GM23248 (cell line): ENCODE measurements at regions not wholly inside any gene's neighbourhood (a gene's known extent, or its start where the extent isn't known, plus 50 kb on each side); places are given as distances from the start of the nearest gene placed in this dataset.
"Not testable (repeated sequence)": the region's sequence is repeated elsewhere in the genome, so short reads cannot be mapped to it uniquely, and the experiment has no call there.

Experiments used
- DNase-seq: peaks from one replicate; pipeline ENCODE4 v3.0.0-alpha.2; 2015
- H2AFZ ChIP-seq: fragments of 200-600 bp; sonication (generic); 2 replicates; pipeline ENCODE4 v1.6.1; 2016; ENCODE audit warnings: antibody characterized with exemption
- H3F3A ChIP-seq: fragments of 200-600 bp; sonication (generic); 2 replicates; pipeline ENCODE4 v1.6.1; 2016; ENCODE audit warnings: mild to moderate bottlenecking, antibody characterized with exemption, mixed run types; ENCODE audit not compliant: insufficient read depth
- H3K27ac ChIP-seq: fragments of 200-600 bp; sonication (generic); 2 replicates; pipeline ENCODE4 v1.5.1; 2016; ENCODE audit warnings: mild to moderate bottlenecking
- H3K27me3 ChIP-seq: fragments of 200-600 bp; sonication (generic); replicated peaks from 2 replicates; pipeline ENCODE4 v1.6.1; 2016; ENCODE audit warnings: mild to moderate bottlenecking; ENCODE audit not compliant: insufficient read depth
- H3K36me3 ChIP-seq: fragments of 200-600 bp; sonication (generic); 2 replicates; pipeline ENCODE4 v1.6.1; 2016; ENCODE audit warnings: low read depth, mild to moderate bottlenecking
- H3K4me1 ChIP-seq: fragments of 200-600 bp; sonication (generic); 2 replicates; pipeline ENCODE4 v1.6.1; 2016; ENCODE audit warnings: mild to moderate bottlenecking; ENCODE audit not compliant: insufficient read depth
- H3K4me2 ChIP-seq: fragments of 200-600 bp; sonication (generic); one replicate; pipeline ENCODE4 v1.6.1; 2016; ENCODE audit warnings: mild to moderate bottlenecking; ENCODE audit not compliant: unreplicated experiment
- H3K4me3 ChIP-seq: fragments of 200-600 bp; sonication (generic); 2 replicates; pipeline ENCODE4 v1.5.1; 2016; ENCODE audit warnings: mild to moderate bottlenecking
- H3K79me2 ChIP-seq: fragments of 200-600 bp; sonication (generic); 2 replicates; pipeline ENCODE4 v1.6.1; 2016; ENCODE audit warnings: mild to moderate bottlenecking; ENCODE audit not compliant: insufficient read depth
- H3K9ac ChIP-seq: fragments of 200-600 bp; sonication (generic); 2 replicates; pipeline ENCODE4 v1.6.1; 2016; ENCODE audit warnings: mild to moderate bottlenecking
- H3K9me2 ChIP-seq: fragments of 200-600 bp; sonication (generic); 2 replicates; pipeline ENCODE4 v1.6.1; 2016; ENCODE audit warnings: mixed run types, mild to moderate bottlenecking, moderate library complexity; ENCODE audit not compliant: insufficient read depth
- H3K9me3 ChIP-seq: fragments of 200-600 bp; sonication (generic); one replicate; pipeline ENCODE4 v1.6.1; 2017; ENCODE audit warnings: low read depth
- H4K20me1 ChIP-seq: fragments of 200-600 bp; sonication (generic); 2 replicates; pipeline ENCODE4 v1.6.0; 2016; ENCODE audit not compliant: insufficient read depth
- EZH2 ChIP-seq: fragments of 200-600 bp; sonication (generic); IDR thresholded peaks from 2 replicates; pipeline ENCODE4 v1.6.1; 2018; ENCODE audit warnings: antibody characterized with exemption, mild to moderate bottlenecking; ENCODE audit not compliant: insufficient read depth, poor library complexity, severe bottlenecking
- EZH2phosphoT487 ChIP-seq: fragments of 200-600 bp; sonication (generic); IDR thresholded peaks from 2 replicates; pipeline ENCODE4 v1.6.1; 2018; ENCODE audit warnings: antibody characterized with exemption, moderate library complexity, mild to moderate bottlenecking, low read depth; ENCODE audit not compliant: insufficient read depth
- WGBS, 2 experiments: methylation state at CpG; one replicate each; pipeline ENCODE4 v1.1.6; 2015 to 2017; ENCODE audit warnings: low lambda C conversion rate in 2 of 2, low coverage in 1 of 2; ENCODE audit errors: missing lambda C conversion rate in 2 of 2; 5-methylcytosine and 5-hydroxymethylcytosine counted together
- in situ Hi-C: fragments of 300-500 bp; cut with MboI; formaldehyde crosslinking; loops from 2 replicates; pipeline ENCODE4 v1.15.0; 2020

DNA sequence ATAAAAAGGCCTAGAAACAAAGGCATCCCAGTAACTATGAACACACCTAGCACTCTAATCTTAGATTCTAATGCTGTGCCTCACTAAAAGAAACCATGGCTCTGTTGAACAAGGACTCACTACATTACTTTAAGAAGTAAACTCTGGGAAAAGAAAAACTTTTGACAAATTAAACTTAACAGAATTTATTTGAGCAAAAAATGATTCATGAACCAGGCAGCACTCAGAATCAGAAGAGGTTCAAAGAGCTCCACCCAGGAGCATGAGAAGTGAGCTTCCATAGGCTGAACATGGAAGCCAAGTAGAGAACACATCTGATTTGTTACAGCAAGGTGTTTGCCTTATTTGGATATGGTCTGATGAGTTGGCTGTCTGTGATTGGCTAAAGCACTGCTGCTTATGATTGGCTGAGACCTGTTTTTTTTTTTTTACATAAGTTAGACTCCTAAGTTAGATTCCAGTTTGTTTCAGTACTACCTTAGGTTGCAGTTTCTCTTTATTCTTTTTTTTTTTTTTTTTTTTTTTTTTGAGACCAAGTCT is 343.6 kb upstream of the SASH1 start:
- no peak for TF ChIP-seq EZH2phosphoT487
- no peak for TF ChIP-seq EZH2
- no peaks in the 10 kb centered on the region for H3K9me3 ChIP-seq

DNA sequence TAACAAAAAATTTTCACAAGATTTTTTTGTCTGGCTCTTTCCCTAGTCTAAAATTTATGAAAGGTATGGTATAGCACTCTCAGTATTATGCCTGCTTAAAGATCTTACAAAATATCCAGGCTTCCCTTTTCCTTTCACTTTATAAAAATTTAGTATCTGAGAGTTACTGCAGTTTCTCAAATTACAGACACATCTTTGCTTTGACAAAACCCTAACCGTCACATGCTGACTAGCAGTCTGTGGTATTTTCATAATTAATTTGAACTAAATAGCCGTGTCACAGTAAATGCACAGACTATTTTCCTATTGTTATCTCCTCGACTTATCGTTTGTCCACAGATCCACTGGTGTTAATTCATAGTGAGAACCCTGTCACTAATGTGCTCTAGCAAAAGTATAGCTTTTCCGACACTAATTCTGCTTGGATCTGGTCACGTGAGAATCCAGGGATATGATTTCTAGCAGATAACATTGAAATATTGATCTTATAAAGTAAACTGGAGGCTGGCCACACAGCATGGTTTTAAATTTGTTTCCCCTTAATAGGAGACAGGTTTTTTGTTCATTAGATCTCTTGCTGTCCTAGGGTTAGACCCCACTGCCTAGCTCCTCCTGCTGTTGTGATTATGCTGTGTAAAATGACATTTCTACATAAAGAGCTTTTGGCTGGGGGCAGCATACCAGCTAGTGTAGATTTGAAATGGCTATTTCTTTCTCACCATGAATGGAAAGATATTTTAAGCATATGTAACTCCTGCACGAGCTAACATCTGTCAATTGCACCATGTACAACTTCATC is 340.6 kb upstream of the SASH1 start:
- H3K9me3 ChIP-seq, result no peaks in the 10 kb centered on the region
- no peak overlapping the region for H3K4me2 ChIP-seq
- no peaks in the 10 kb centered on the region for H3K4me1 ChIP-seq
- in situ Hi-C loops, result no loop called here
- H4K20me1 ChIP-seq, result no peaks in the 10 kb centered on the region
- WGBS, 2 experiments, result 19 to 21% methylated on average over 7 of the region's 7 CpGs
- no peak for DNase-seq
- TF ChIP-seq EZH2, result no peak
- TF ChIP-seq EZH2phosphoT487, result no peak
- no peaks in the 10 kb centered on the region for H3K27me3 ChIP-seq
- no peak overlapping the region for H3K9ac ChIP-seq
- H3K36me3 ChIP-seq, result no peaks in the 10 kb centered on the region
- no peak overlapping the region for H2AFZ ChIP-seq
- H3K9me2 ChIP-seq, result no peaks in the 10 kb centered on the region
- H3F3A ChIP-seq, result no peaks in the 10 kb centered on the region
- H3K4me3 ChIP-seq, result no peak overlapping the region
- H3K27ac ChIP-seq, result no peak overlapping the region
- no peaks in the 10 kb centered on the region for H3K79me2 ChIP-seq

More for the DNA sequence above, 343.6 kb upstream of the SASH1 start:
- no peaks in the 10 kb centered on the region for H4K20me1 ChIP-seq
- H3K4me1 ChIP-seq, result no peaks in the 10 kb centered on the region
- DNase-seq, result no peak
- no peak overlapping the region for H3K4me2 ChIP-seq
- no peaks in the 10 kb centered on the region for H3K79me2 ChIP-seq
- H3K36me3 ChIP-seq, result no peaks in the 10 kb centered on the region
- in situ Hi-C loops, result no loop called here
- no peak overlapping the region for H3K4me3 ChIP-seq
- H3K9ac ChIP-seq, result no peak overlapping the region
- H3K27ac ChIP-seq, result no peak overlapping the region
- H2AFZ ChIP-seq, result no peak overlapping the region
- no peaks in the 10 kb centered on the region for H3F3A ChIP-seq
- no peaks in the 10 kb centered on the region for H3K27me3 ChIP-seq
- no peaks in the 10 kb centered on the region for H3K9me2 ChIP-seq

DNA sequence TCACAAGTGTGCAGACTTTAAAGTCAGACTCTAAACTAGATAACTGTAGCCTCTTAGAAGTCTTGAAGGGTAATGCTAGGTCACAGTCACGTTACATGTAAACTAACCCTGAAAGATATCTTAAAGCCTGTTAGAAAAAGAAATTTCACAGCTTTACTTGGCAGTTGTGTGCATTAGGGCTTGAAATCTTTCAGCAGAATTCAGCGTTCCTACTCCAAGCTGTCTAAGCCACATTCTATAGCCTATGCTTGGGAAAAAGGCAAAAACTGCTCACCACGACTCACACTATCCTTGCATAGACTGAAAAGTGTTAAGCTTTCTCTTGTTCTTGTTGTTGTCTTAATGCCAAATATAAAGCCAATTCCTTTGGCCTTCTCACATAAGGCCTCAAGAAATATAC is 338.0 kb upstream of the SASH1 start:
- in situ Hi-C loops, result no loop called here
- 13 to 17% methylated on average over 3 of the region's 3 CpGs for WGBS, 2 experiments
- DNase-seq, result no peak

DNA sequence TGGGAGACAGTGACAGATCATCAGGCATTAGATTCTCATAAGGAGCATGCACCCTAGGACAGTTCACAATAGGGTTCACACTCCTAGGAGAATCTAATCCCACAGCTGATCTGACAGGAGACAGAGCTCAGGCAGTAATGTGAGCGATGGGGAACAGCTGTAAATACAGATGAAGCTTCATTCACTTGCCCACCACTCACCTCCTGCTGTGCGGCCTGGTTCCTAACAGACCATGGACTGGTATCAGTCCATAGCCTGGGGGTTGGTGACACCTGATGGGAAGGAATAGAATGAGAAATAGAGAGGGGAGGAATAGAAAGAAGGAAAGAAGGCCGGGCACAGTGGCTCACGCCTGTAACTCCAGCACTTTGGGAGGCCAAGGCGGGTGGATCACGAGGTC is 336.8 kb upstream of the SASH1 start:
- no peak overlapping the region for H3K4me2 ChIP-seq
- in situ Hi-C loops, result no loop called here
- no peaks in the 10 kb centered on the region for H3K36me3 ChIP-seq
- no peak for TF ChIP-seq EZH2phosphoT487
- TF ChIP-seq EZH2, result no peak
- H2AFZ ChIP-seq, result no peak overlapping the region
- no peaks in the 10 kb centered on the region for H3F3A ChIP-seq
- no peaks in the 10 kb centered on the region for H3K9me2 ChIP-seq
- H3K4me3 ChIP-seq, result no peak overlapping the region
- H4K20me1 ChIP-seq, result no peaks in the 10 kb centered on the region
- no peaks in the 10 kb centered on the region for H3K4me1 ChIP-seq
- no peak overlapping the region for H3K27ac ChIP-seq
- H3K9ac ChIP-seq, result no peak overlapping the region
- DNase-seq, result no peak
- H3K27me3 ChIP-seq, result no peaks in the 10 kb centered on the region
- H3K79me2 ChIP-seq, result no peaks in the 10 kb centered on the region
- WGBS, 2 experiments, result 27 to 28% methylated on average over 5 to 6 of the region's 6 CpGs
- no peaks in the 10 kb centered on the region for H3K9me3 ChIP-seq

More for the DNA sequence above, 338.0 kb upstream of the SASH1 start:
- H2AFZ ChIP-seq, result no peak overlapping the region
- TF ChIP-seq EZH2phosphoT487 (no peak), EZH2 (no peak)
- H3K4me1 ChIP-seq, result no peaks in the 10 kb centered on the region
- H3K4me2 ChIP-seq, result no peak overlapping the region
- no peaks in the 10 kb centered on the region for H3K27me3 ChIP-seq
- no peaks in the 10 kb centered on the region for H3K79me2 ChIP-seq
- no peak overlapping the region for H3K4me3 ChIP-seq
- H3K9ac ChIP-seq, result no peak overlapping the region
- H3K9me3 ChIP-seq, result no peaks in the 10 kb centered on the region
- no peaks in the 10 kb centered on the region for H4K20me1 ChIP-seq
- H3F3A ChIP-seq, result no peaks in the 10 kb centered on the region
- no peaks in the 10 kb centered on the region for H3K9me2 ChIP-seq
- no peak overlapping the region for H3K27ac ChIP-seq
- H3K36me3 ChIP-seq, result no peaks in the 10 kb centered on the region

DNA sequence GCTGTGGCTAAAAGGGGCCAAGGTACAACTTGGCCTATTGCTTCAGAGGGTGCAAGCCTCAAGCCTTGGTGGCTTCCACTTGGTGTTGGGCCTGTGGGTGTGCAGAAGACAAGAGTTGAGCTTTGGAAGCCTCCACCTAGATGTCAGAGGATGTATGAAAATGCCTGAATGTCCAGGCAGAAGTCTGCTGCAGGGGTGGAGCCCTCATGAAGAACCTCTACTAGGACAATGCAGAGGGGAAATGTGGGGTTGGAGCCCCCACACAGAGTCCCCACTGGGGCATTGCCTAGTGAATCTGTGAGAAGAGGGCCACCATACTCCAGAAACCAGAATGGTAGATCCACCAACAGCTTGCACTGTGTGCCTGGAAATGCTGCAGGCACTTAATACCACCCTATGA is 332.1 kb upstream of the SASH1 start:
- H3K4me3 ChIP-seq, H3K4me2 ChIP-seq, in situ Hi-C loops, H3F3A ChIP-seq, H3K27me3 ChIP-seq, H2AFZ ChIP-seq, H3K36me3 ChIP-seq, H4K20me1 ChIP-seq, H3K27ac ChIP-seq, H3K9me2 ChIP-seq, H3K4me1 ChIP-seq, H3K79me2 ChIP-seq, H3K9me3 ChIP-seq, H3K9ac ChIP-seq, DNase-seq: not testable (repeated sequence)
